Umbilical cord (tissue), 1 donor: ENCODE measurements at regions not wholly inside any gene's neighbourhood (a gene's known extent, or its start where the extent isn't known, plus 50 kb on each side); places are given as distances from the start of the nearest gene placed in this dataset.
"Not testable (repeated sequence)": the region's sequence is repeated elsewhere in the genome, so short reads cannot be mapped to it uniquely, and the experiment has no call there.

ENCODE experiments used
- DNase-seq: peaks from one replicate; pipeline ENCODE4 v3.0.0-alpha.2; 2015; ENCODE audit warnings: low spot score

- DNase-seq = no peak
Measured at GRCh38 chr14:44785096-44785495, 176.7 kb downstream of the KLHL28 start.

- no peak for DNase-seq
Measured at GRCh38 chr14:44783901-44784300, 177.8 kb downstream of the KLHL28 start.

DNA sequence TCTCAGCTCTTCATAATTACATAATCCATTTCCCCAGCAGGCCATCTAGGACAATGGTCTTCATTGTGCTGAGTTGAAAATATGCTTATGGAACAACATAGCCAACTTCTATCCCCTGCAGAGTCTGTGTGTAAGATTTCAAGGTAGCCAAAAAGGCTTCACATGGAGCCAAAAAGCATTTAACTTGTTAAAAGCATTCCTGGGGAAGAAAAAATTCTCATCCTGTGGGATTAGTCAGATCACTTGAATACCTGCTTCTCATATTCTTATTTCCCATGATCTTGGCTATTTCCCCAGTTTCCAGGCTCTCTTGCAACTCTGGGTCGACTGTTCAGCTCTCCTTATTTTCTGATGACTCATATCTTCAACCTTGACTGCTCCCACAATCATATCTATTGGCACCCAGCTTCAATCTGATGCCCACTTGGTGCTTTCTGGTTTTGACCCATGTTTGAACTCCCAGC is 178.9 kb downstream of the KLHL28 start:
- DNase-seq = no peak

GRCh38 chr14:44780989-44781388 is 180.8 kb downstream of the KLHL28 start:
- peak; percentile 85 for DNase-seq

- peak; percentile 87 for DNase-seq
Measured at GRCh38 chr14:44778604-44779003, 183.1 kb downstream of the KLHL28 start.

DNA sequence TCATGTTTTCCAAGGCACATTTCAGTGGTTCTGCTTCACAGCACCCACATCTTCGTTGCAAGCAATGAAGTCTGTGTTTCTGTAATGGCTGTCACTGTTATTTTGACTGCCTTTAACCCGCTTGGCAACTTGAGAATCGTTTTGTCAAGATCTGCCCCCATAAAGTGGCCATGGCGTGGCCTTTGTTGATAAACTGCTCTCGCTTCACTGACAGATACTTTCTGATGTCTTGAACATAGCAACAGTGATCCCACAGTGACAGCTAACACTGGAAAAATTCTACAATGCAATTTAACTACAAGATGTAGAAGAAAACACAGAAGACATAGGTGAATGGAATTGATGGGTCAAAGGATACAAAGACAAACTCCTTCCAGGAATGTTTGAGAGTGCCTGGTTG is 184.2 kb downstream of the KLHL28 start:
- no peak for DNase-seq

GRCh38 chr14:44775248-44775647 is 186.5 kb downstream of the KLHL28 start:
- no peak for DNase-seq

- DNase-seq = no peak
Measured at GRCh38 chr14:44774396-44774795, 187.4 kb downstream of the KLHL28 start.

DNA sequence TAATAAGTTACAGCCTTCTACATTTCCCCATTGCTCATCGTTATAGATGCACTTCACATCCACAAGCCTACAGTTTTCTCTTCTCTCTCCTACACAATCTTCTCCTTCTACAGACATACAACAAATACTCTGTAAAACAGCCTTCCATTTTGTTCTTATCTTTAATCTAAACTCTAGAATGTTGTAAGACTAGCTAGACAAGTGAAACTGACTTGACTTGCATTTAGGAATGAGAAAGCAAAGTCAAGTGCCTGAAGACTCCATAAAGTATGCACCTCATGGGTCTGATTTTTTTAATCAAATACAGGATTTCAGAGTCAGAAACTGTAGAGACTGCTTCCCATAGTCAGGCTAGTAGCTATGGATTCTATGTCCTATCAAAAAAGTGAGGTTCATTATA is 190.3 kb downstream of the KLHL28 start:
- peak; percentile 61 for DNase-seq

GRCh38 chr14:44770201-44770600 is 191.5 kb downstream of the KLHL28 start:
- no peak for DNase-seq

GRCh38 chr14:44768935-44769334 is 192.8 kb downstream of the KLHL28 start:
- no peak for DNase-seq

GRCh38 chr14:44767646-44768173 is 194.0 kb downstream of the KLHL28 start:
- no peak for DNase-seq

DNA sequence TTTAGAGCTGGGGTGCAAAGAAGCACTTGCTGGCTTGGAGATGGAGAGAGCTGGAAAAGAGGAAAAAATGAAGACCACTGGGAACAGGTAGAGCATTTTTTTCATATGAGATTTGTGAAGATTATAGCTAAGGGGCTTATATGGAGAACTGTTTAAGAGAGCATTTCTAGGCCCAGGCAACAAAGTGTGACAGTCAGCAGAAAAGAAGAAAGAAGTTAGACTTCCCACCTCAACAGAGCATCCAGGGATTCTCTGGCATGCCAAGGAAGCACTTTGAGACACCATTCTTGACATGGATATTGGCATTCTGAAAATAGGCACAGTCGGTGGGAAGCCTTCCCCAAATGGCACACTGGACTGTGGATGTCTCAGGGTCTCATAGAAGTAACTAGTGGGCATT is 195.5 kb downstream of the KLHL28 start:
- no peak for DNase-seq

DNA sequence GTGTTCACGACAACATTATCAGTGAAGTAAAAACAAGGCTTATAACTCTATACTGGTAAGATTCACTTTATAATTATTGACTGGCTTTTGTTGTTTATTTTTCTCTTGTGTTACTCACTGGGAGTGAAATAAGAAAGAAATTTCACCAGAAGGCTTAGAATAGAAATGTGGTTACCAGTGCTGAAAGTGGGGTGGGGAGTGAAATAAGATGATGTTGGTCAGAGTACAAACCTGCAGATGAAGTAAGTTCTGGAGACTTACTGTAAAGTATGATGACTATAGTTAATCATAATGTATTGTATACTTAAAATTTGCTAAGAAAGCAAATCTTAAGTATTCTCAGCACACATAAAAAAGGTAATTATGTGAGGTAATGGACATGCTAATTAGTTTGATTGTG is 198.4 kb downstream of the KLHL28 start:
- DNase-seq = no peak

DNA sequence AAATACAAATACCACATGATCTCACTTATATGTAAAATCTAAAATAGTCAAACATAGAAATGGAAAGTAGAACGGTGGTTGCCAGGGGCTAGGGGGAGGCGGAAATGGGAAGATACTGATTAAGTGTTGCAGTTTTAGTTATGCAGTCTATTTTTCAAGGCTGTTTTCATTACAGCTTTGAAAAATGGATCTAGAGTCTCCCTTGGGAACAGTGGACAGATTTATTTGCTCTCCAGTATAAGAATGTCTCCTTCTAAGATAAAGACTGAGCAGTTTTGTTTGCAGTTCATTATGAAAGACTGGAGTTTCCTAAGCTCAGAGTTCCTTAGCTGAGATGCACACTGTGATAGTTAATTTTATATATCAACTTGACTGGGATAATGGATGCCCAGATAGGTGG is 202.5 kb downstream of the KLHL28 start:
- peak; percentile 48 for DNase-seq

DNA sequence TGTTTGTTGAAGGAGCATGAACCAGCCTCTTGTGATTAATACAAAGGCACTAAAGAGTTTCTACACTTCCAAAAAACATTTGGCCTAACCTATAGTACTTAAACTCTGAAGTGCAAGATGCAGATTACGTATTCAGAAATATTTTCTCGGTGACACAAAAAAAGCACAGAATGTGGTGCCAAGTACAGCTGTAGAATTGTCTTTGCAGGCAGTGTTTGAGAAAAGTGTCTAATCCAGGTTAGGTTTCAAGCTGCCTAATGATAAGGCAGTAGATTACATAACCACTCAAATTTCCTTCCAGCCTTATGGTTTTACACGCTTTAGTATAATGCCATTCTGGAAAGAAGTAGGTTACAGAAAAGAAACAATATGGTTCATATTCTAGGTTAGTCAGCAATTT is 205.2 kb downstream of the KLHL28 start:
- peak; percentile 25 for DNase-seq

GRCh38 chr14:44745371-44745770 is 216.4 kb downstream of the KLHL28 start:
- no peak for DNase-seq

DNA sequence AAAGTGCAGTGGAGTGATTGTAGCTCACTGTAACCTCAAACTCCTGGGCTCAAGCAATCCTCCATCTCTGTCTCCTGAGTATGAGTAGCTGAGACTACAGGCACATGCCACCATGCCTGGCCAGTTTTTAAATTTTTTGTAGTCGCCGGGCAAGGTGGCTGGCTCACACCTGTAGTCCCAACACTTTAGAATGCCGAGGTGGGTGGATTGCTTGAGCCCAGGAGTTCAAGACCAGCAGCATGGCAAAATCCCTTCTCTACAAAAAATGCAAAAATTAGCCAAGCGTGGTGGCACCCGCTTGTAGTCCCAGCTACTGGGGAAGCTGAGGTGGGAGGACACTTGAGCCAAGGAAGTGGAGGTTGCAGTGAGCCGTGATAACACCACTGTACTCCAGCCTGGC is 219.5 kb downstream of the KLHL28 start:
- no peak for DNase-seq

GRCh38 chr14:44741431-44741830 is 220.3 kb downstream of the KLHL28 start:
- DNase-seq = peak; percentile 36

GRCh38 chr14:44736326-44736725 is 225.4 kb downstream of the KLHL28 start:
- DNase-seq = no peak

GRCh38 chr14:44732144-44732543 is 225.1 kb upstream of the FSCB start:
- DNase-seq = no peak

- DNase-seq = no peak
Measured at GRCh38 chr14:44730860-44731259, 223.8 kb upstream of the FSCB start.

DNA sequence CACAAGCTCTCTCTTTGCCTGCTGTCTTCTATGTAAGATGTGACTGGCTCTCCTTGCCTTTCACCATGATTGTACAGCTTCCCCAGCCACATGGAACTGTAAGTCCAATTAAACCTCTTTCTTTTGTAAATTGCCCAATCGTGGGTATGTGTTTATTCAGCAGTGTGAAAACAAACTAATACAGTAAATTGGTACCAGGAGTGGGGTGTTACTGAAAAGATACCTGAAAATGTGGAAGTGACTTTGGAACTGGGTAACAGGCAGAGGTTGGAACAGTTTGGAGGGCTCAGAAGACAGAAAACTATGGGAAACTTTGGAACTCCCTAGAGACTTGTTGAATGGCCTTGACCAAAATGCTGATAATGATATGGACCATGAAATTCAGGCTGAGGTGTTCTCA is 214.3 kb upstream of the FSCB start:
- DNase-seq = not testable (repeated sequence)

GRCh38 chr14:44720707-44721106 is 213.6 kb upstream of the FSCB start:
- DNase-seq = no peak
